Natural killer cell (primary cell): ENCODE measurements at regions not wholly inside any gene's neighbourhood (a gene's known extent, or its start where the extent isn't known, plus 50 kb on each side); places are given as distances from the start of the nearest gene placed in this dataset.

ENCODE experiments used
- ATAC-seq, 3 donors: fragments of 150-1000 bp in 2 of 3; fragments of 200-7000 bp in 1 of 3; cut with Tn5 transposase; 1 replicate in 1 of 3; 2 replicates in 2 of 3; pipeline ENCODE4 v1.10.0; 2021; ENCODE audit warnings: mild to moderate bottlenecking in 2 of 3, moderate library complexity in 2 of 3
- DNase-seq, 2 donors: peaks; one replicate each; pipeline versions ENCODE4 v3.0.0 to v3.0.0-alpha.2; 2013 to 2021; ENCODE audit warnings: mixed read lengths in 1 of 2
- H3K27ac ChIP-seq: one replicate; pipeline ENCODE4 v1.5.1; 2013; ENCODE audit warnings: mild to moderate bottlenecking, low read length
- H3K27me3 ChIP-seq: one replicate; pipeline ENCODE4 v1.6.1; 2013; ENCODE audit warnings: low read length; ENCODE audit not compliant: control insufficient read depth, insufficient read depth
- H3K36me3 ChIP-seq: one replicate; pipeline ENCODE4 v1.6.1; 2013; ENCODE audit warnings: low read length; ENCODE audit not compliant: control insufficient read depth, insufficient read depth
- H3K4me1 ChIP-seq: one replicate; pipeline ENCODE4 v1.6.1; 2013; ENCODE audit warnings: low read length; ENCODE audit not compliant: control insufficient read depth, insufficient read depth
- H3K4me3 ChIP-seq: one replicate; pipeline ENCODE4 v1.5.1; 2013; ENCODE audit warnings: low read length
- H3K9me3 ChIP-seq: one replicate; pipeline ENCODE4 v1.6.1; 2013; ENCODE audit warnings: low read length; ENCODE audit not compliant: control insufficient read depth, insufficient read depth
- H3K27ac Mint-ChIP-seq, 2 donors: one replicate each; pipeline ENCODE4 v1.8.0; 2022; ENCODE audit warnings: mild to moderate bottlenecking in 2 of 2, mixed read lengths in 2 of 2, moderate library complexity in 1 of 2
- H3K27me3 Mint-ChIP-seq, 2 donors: one replicate each; pipeline ENCODE4 v1.8.0; 2022; ENCODE audit warnings: low read depth in 2 of 2, mixed read lengths in 2 of 2
- H3K36me3 Mint-ChIP-seq: one replicate; pipeline ENCODE4 v1.8.0; 2022; ENCODE audit warnings: mixed read lengths
- H3K4me1 Mint-ChIP-seq, 2 donors: one replicate each; pipeline ENCODE4 v1.8.0; 2022; ENCODE audit warnings: mixed read lengths in 2 of 2
- H3K4me3 Mint-ChIP-seq: one replicate; pipeline ENCODE4 v1.8.0; 2022; ENCODE audit warnings: mild to moderate bottlenecking, moderate library complexity, mixed read lengths
- H3K9me3 Mint-ChIP-seq, 2 donors: one replicate each; pipeline ENCODE4 v1.8.0; 2022; ENCODE audit warnings: mixed read lengths in 2 of 2
- WGBS: methylation state at CpG from one replicate; pipeline ENCODE4 v1.1.7; 2013; ENCODE audit warnings: missing lambda C conversion rate; ENCODE audit not compliant: insufficient coverage; 5-methylcytosine and 5-hydroxymethylcytosine counted together
- intact Hi-C: fragments of 100-400 bp; cut with micrococcal nuclease; formaldehyde crosslinking; loops from one replicate; pipeline ENCODE4 v1.14.2; 2022
- TF ChIP-seq, protein P1 (sequence below): fragments of 200-600 bp; IDR thresholded peaks from one replicate; pipeline ENCODE4 v1.8.0; 2022; ENCODE audit warnings: antibody characterized with exemption

DNA sequence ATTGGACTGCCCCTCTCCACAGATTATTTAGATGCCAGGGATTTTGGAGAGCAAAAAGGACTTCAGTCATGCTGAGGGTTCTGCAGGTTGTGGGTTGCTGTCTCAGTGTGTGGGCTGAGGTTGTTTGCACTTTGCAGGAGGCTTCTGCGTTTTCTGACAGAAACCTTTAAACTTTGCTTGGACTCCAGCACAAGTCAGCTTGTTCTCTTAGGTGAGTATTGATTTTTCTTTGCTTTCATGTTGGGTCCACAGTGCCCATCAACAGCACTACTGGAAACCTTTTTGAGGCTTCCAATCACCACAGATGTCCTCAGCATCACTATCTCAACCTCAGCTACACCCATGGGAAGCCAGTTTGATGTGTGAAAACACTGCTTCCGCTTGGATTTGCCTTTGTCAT is 764.3 kb upstream of the TSPY4 start:
- H3K36me3 ChIP-seq: no peaks in the 10 kb centered on the region
- no peaks in the 10 kb centered on the region for H3K9me3 Mint-ChIP-seq
- ATAC-seq: no peak
- intact Hi-C loops: no loop called here
- H3K27me3 ChIP-seq: no peaks in the 10 kb centered on the region
- no peaks in the 10 kb centered on the region for H3K36me3 Mint-ChIP-seq
- no peak overlapping the region for H3K4me3 Mint-ChIP-seq
- no peaks in the 10 kb centered on the region for H3K4me1 Mint-ChIP-seq
- no peaks in the 10 kb centered on the region for H3K4me1 ChIP-seq
- TF ChIP-seq, protein P1, sequence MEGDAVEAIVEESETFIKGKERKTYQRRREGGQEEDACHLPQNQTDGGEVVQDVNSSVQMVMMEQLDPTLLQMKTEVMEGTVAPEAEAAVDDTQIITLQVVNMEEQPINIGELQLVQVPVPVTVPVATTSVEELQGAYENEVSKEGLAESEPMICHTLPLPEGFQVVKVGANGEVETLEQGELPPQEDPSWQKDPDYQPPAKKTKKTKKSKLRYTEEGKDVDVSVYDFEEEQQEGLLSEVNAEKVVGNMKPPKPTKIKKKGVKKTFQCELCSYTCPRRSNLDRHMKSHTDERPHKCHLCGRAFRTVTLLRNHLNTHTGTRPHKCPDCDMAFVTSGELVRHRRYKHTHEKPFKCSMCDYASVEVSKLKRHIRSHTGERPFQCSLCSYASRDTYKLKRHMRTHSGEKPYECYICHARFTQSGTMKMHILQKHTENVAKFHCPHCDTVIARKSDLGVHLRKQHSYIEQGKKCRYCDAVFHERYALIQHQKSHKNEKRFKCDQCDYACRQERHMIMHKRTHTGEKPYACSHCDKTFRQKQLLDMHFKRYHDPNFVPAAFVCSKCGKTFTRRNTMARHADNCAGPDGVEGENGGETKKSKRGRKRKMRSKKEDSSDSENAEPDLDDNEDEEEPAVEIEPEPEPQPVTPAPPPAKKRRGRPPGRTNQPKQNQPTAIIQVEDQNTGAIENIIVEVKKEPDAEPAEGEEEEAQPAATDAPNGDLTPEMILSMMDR: no peak
- no peak overlapping the region for H3K27ac ChIP-seq
- no peaks in the 10 kb centered on the region for H3K9me3 ChIP-seq
- no peak overlapping the region for H3K4me3 ChIP-seq
- H3K27me3 Mint-ChIP-seq: no peaks in the 10 kb centered on the region
- H3K27ac Mint-ChIP-seq: no peak overlapping the region
- WGBS: 55% methylated on average over 2 of the region's 2 CpGs
- no peak for DNase-seq

DNA sequence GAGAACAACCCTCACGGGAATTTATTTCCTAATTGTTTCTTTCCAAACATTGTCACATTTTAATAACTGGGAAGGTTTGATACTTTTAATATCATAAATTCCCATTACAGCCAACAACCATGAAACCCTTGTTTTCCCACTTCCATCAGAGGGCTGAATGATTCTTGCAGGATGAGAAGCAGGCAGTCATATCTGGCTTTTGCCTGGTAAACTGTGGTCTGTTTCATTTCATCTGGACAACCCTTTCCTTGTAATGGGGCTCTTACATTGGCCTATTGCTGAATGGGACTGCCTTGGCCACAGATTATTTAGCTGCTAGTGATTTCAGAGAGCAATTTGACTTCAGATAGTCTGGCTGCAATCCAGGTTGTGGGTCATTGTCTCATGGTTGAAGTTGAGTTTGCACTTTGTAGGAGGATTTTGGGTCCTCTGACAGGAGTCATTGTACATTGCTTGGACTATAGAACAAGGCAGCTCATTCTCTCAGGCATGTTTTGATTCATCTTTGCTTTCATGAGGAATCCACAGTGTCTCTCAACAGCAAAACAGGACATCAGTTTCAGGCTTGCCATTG is 754.9 kb upstream of the TSPY4 start:
- no peaks in the 10 kb centered on the region for H3K9me3 Mint-ChIP-seq
- H3K4me1 Mint-ChIP-seq: no peaks in the 10 kb centered on the region
- DNase-seq (no peak), ATAC-seq (no peak)
- no peaks in the 10 kb centered on the region for H3K27me3 Mint-ChIP-seq
- Histone ChIP-seq H3K36me3 (no peaks in the 10 kb centered on the region), H3K27ac (no peak overlapping the region), H3K27me3 (no peaks in the 10 kb centered on the region), H3K4me3 (no peak overlapping the region), H3K4me1 (no peaks in the 10 kb centered on the region), H3K9me3 (no peaks in the 10 kb centered on the region)
- H3K27ac Mint-ChIP-seq: no peak overlapping the region
- H3K36me3 Mint-ChIP-seq: no peaks in the 10 kb centered on the region
- intact Hi-C loops: no loop called here
- WGBS: no CpG with 5 or more reads among the region's 1 CpG
- no peak overlapping the region for H3K4me3 Mint-ChIP-seq
- TF ChIP-seq, protein P1: no peak

DNA sequence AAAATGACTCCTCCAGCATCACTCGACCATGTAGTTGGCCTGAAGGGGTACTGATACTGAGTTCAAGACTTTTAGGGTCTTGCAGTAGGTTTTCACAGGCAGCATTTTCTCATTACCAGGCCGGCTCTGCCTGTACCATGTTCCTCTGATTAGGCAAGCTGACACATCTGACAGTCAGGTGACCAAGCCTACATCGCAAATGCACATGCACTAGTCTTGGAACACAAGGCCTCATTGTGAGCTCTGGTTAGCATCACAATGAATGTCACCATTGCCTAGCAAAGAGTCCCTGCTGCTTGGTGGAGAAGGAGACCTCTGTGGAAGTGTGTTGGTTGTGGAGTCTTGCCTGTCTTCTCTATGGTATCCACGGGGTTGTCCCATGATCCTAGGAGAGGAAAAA is 754.1 kb upstream of the TSPY4 start:
- TF ChIP-seq, protein P1: no peak
- no peaks in the 10 kb centered on the region for H3K36me3 ChIP-seq
- 75% methylated on average over 4 of the region's 4 CpGs for WGBS
- Mint-ChIP-seq H3K4me1 (no peaks in the 10 kb centered on the region), H3K27me3 (no peaks in the 10 kb centered on the region), H3K36me3 (no peaks in the 10 kb centered on the region), H3K27ac (no peak overlapping the region), H3K4me3 (no peak overlapping the region), H3K9me3 (no peaks in the 10 kb centered on the region)
- no peak for ATAC-seq
- H3K27ac ChIP-seq: no peak overlapping the region
- DNase-seq: no peak
- no peaks in the 10 kb centered on the region for H3K9me3 ChIP-seq
- no peaks in the 10 kb centered on the region for H3K4me1 ChIP-seq
- intact Hi-C loops: no loop called here
- no peak overlapping the region for H3K4me3 ChIP-seq
- no peaks in the 10 kb centered on the region for H3K27me3 ChIP-seq

DNA sequence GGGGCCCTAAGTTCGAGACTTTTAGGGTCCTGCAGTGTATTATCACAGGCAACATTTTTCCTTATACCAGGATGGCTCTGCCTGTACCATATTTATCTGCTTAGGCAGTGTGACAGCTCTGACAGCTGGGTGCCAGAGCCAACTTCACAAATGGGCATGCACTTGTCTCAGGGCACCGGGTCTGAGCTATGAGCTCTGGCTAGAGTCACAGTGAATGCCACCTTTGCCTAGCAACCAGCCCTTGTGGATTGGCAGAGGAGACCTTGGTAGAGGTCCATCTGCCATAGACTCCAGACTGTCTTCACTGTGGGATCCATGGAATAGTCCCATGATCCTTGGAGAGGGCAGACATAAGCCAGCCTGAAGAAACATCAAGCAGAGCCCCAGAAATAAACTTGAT is 746.6 kb upstream of the TSPY4 start:
- Mint-ChIP-seq H3K4me3 (no peak overlapping the region), H3K9me3 (no peaks in the 10 kb centered on the region), H3K27me3 (no peaks in the 10 kb centered on the region), H3K4me1 (no peaks in the 10 kb centered on the region), H3K36me3 (no peaks in the 10 kb centered on the region), H3K27ac (no peak overlapping the region)
- TF ChIP-seq, protein P1: no peak
- H3K4me1 ChIP-seq: no peaks in the 10 kb centered on the region
- H3K9me3 ChIP-seq: no peaks in the 10 kb centered on the region
- no peak for DNase-seq
- no peak overlapping the region for H3K4me3 ChIP-seq
- H3K36me3 ChIP-seq: no peaks in the 10 kb centered on the region
- H3K27ac ChIP-seq: no peak overlapping the region
- no peak for ATAC-seq
- 64% methylated on average over 2 of the region's 2 CpGs for WGBS
- H3K27me3 ChIP-seq: no peaks in the 10 kb centered on the region
- intact Hi-C loops: no loop called here
